Left ventricle myocardium inferior (tissue), 1 donor: ENCODE measurements at regions not wholly inside any gene's neighbourhood (a gene's known extent, or its start where the extent isn't known, plus 50 kb on each side); places are given as distances from the start of the nearest gene placed in this dataset.

ENCODE experiments used
- DNase-seq: peaks from one replicate; pipeline ENCODE4 v3.0.0-alpha.2; 2020
- H3K27ac ChIP-seq: fragments of 200-600 bp; replicated peaks from 2 replicates; pipeline ENCODE4 v1.8.0; 2021
- H3K27me3 ChIP-seq: fragments of 200-600 bp; 2 replicates; pipeline ENCODE4 v1.8.0; 2021; ENCODE audit warnings: low read depth
- H3K36me3 ChIP-seq: fragments of 200-600 bp; 2 replicates; pipeline ENCODE4 v1.8.0; 2021
- H3K4me1 ChIP-seq: fragments of 200-600 bp; 2 replicates; pipeline ENCODE4 v1.8.0; 2021
- H3K4me3 ChIP-seq: fragments of 200-600 bp; 2 replicates; pipeline ENCODE4 v1.8.0; 2021; ENCODE audit warnings: mild to moderate bottlenecking, moderate library complexity
- H3K9me3 ChIP-seq: fragments of 200-600 bp; replicated peaks from 2 replicates; pipeline ENCODE4 v1.8.0; 2021
- intact Hi-C: fragments of 100-400 bp; cut with micrococcal nuclease; formaldehyde crosslinking; loops from one replicate; pipeline ENCODE4 v1.11.0; 2022
- TF ChIP-seq, protein P1 (sequence below): fragments of 200-600 bp; IDR thresholded peaks from 2 replicates; pipeline ENCODE4 v1.8.0; 2021; ENCODE audit warnings: antibody characterized with exemption, mild to moderate bottlenecking, borderline replicate concordance
- donor health status: DM: no; HTN: yes; CAD: no; lungs with severe emphysema.

DNA sequence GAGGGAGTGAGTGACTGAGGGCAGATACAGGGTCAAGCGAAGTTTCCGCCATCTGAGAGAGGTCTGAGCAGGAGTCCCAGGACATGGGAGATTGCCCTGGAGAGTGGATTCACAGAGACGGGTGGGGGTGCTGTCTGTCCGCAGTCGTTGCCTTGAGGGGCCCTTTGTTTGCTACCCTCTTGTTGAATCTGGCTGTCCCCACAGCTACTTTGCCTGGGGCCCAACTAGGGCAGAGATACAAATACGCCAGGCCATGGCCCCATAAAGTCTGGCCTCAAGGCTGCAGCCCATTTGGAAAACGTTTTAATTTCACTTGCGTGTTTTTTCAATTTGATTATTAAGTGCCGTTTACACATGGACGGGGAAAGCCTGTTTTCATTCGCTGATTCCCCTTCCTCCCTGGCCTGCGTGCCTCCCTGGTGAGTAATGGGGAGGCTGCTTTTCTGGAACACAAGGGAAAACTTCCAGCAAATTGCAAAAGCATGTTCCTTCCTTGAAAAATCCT lies 134.4 kb downstream of the SMIM20 start:
- no peaks in the 10 kb centered on the region for H3K36me3 ChIP-seq
- peaks cover 10% of the 10 kb centered on the region for H3K4me1 ChIP-seq
- peak; percentile 48 for DNase-seq
- no peaks in the 10 kb centered on the region for H3K9me3 ChIP-seq
- H3K27me3 ChIP-seq = peaks cover 11% of the 10 kb centered on the region
- no peak overlapping the region for H3K4me3 ChIP-seq
- TF ChIP-seq, protein P1, sequence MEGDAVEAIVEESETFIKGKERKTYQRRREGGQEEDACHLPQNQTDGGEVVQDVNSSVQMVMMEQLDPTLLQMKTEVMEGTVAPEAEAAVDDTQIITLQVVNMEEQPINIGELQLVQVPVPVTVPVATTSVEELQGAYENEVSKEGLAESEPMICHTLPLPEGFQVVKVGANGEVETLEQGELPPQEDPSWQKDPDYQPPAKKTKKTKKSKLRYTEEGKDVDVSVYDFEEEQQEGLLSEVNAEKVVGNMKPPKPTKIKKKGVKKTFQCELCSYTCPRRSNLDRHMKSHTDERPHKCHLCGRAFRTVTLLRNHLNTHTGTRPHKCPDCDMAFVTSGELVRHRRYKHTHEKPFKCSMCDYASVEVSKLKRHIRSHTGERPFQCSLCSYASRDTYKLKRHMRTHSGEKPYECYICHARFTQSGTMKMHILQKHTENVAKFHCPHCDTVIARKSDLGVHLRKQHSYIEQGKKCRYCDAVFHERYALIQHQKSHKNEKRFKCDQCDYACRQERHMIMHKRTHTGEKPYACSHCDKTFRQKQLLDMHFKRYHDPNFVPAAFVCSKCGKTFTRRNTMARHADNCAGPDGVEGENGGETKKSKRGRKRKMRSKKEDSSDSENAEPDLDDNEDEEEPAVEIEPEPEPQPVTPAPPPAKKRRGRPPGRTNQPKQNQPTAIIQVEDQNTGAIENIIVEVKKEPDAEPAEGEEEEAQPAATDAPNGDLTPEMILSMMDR = no peak
- peak overlapping the region; percentile 83 for H3K27ac ChIP-seq
- intact Hi-C loops = no loop called here

DNA sequence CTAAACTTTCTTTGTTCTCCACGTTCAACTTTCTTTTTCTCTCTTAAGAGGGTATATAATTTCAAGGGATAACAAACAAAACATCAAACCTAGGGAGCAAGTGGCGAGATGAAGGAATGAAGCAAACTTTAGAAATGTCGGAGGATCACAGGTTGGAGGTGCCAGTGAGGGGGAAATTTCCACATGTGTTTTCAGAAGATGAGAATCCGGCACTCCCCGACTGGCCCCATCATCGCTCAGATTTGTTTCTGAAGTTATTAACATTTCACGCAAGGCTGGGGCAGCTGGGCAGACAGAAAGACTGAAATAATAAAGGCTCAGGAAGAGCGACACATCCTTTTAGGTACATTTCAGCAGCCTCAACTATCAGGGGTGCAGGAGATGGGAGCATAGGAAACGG lies 134.9 kb downstream of the SMIM20 start:
- intact Hi-C loops = no loop called here
- TF ChIP-seq, protein P1 = no peak

DNA sequence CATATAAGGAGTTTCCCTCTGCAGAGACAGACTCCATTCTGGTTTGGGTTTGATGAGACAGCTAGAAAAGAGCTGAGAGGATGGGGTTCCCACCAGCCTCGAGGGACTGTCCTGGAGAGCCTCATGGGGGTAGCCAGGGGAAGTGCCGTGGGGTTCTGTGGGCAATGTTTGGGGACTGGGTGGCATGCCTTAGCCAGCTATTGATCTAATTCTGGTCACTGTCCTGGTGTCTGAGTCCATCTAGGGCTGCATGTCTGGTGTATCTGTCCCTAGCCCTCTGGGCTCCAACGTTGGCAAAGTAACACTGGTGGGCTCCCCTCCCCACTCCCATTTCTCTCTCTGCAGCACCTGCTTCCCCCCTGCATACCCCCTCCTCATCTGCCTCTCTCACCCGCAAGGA lies 135.4 kb downstream of the SMIM20 start:
- intact Hi-C loops = no loop called here
- no peak for DNase-seq
- TF ChIP-seq, protein P1 = no peak
- Histone ChIP-seq H3K36me3 (no peaks in the 10 kb centered on the region), H3K4me1 (peaks cover 10% of the 10 kb centered on the region), H3K9me3 (no peaks in the 10 kb centered on the region), H3K27me3 (peaks cover 11% of the 10 kb centered on the region), H3K27ac (peak overlapping the region; percentile 83), H3K4me3 (no peak overlapping the region)

More for the DNA sequence above, 134.9 kb downstream of the SMIM20 start:
- Histone ChIP-seq H3K27me3 (peaks cover 11% of the 10 kb centered on the region), H3K27ac (peak overlapping the region; percentile 83), H3K36me3 (no peaks in the 10 kb centered on the region), H3K4me3 (no peak overlapping the region), H3K4me1 (peaks cover 10% of the 10 kb centered on the region), H3K9me3 (no peaks in the 10 kb centered on the region)
- no peak for DNase-seq

DNA sequence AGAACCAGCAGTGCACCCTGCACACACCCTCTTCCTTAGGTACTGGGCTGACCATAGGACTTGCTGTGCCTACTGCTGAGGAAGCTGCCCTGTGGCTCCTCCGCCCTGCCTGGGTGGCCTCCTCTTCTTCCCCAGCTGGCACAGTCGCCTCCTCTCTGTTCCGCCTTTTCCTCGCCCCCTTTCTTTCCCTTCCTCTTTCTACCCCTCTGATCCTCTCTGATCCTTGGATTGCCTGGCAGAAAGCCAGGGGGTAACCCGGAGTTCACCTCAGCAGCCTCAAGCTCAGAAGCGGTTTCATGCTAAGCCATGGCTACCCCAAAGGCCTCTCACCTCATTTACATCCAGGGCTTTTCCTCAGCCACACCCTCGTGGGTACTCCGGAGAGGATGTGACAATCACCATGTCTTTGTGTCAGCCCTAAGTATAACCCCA lies 136.2 kb downstream of the SMIM20 start:
- Histone ChIP-seq H3K4me1 (peaks cover 10% of the 10 kb centered on the region), H3K27me3 (peaks cover 11% of the 10 kb centered on the region), H3K27ac (peak overlapping the region; percentile 83), H3K4me3 (no peak overlapping the region), H3K9me3 (no peaks in the 10 kb centered on the region), H3K36me3 (no peaks in the 10 kb centered on the region)
- intact Hi-C loops = no loop called here
- peak; percentile 58 for DNase-seq
- TF ChIP-seq, protein P1 = no peak

DNA sequence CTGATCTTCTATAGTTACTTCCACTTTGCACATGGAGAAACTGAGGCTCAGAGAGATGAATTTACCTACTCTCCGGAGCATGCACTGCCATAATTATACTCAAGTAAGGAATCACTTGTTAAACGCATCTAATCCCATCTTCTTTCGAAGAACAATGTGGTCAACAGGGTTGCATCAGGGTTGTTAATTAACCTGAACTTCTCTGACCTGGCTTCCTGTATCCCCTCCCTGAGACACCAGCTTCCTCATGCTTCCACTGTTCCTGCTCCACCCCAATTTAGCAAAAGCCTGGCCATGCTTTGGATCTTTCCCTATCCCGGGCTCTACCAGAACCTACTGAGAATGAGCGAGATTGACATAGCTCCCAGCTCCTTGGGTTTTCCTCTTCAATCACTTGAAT lies 136.7 kb downstream of the SMIM20 start:
- Histone ChIP-seq H3K9me3 (no peaks in the 10 kb centered on the region), H3K4me1 (peaks cover 10% of the 10 kb centered on the region), H3K27ac (no peak overlapping the region), H3K27me3 (peaks cover 11% of the 10 kb centered on the region), H3K36me3 (no peaks in the 10 kb centered on the region), H3K4me3 (no peak overlapping the region)
- TF ChIP-seq, protein P1 = no peak
- no peak for DNase-seq
- intact Hi-C loops = no loop called here
